ENCODE measurements at regions not wholly inside any gene's neighbourhood (a gene's known extent, or its start where the extent isn't known, plus 50 kb on each side); places are given as distances from the start of the nearest gene placed in this dataset.
"Not testable (repeated sequence)": the region's sequence is repeated elsewhere in the genome, so short reads cannot be mapped to it uniquely, and the experiment has no call there.

GRCh38 chr5:84885485-84886258 is 501.0 kb upstream of the EDIL3 start:
- no peak for DNase-seq

GRCh38 chr5:84881737-84882136 is 497.1 kb upstream of the EDIL3 start:
- DNase-seq = no peak

GRCh38 chr5:84874196-84874595 is 489.5 kb upstream of the EDIL3 start:
- DNase-seq = no peak

GRCh38 chr5:84872768-84873167 is 488.1 kb upstream of the EDIL3 start:
- no peak for DNase-seq

GRCh38 chr5:84870369-84870768 is 485.7 kb upstream of the EDIL3 start:
- DNase-seq = no peak

- no peak for DNase-seq
Measured at GRCh38 chr5:84869675-84870074, 485.0 kb upstream of the EDIL3 start.

GRCh38 chr5:84863936-84864335 is 479.3 kb upstream of the EDIL3 start:
- DNase-seq = not testable (repeated sequence)

- DNase-seq = no peak
Measured at GRCh38 chr5:84863020-84863419, 478.3 kb upstream of the EDIL3 start.

GRCh38 chr5:84862132-84862531 is 477.5 kb upstream of the EDIL3 start:
- no peak for DNase-seq

- no peak for DNase-seq
Measured at GRCh38 chr5:84861306-84861705, 476.6 kb upstream of the EDIL3 start.

GRCh38 chr5:84859056-84859455 is 474.4 kb upstream of the EDIL3 start:
- DNase-seq = no peak

GRCh38 chr5:84831701-84832100 is 447.0 kb upstream of the EDIL3 start:
- DNase-seq = no peak

- no peak for DNase-seq
Measured at GRCh38 chr5:84830265-84830664, 445.6 kb upstream of the EDIL3 start.

GRCh38 chr5:84825606-84826005 is 440.9 kb upstream of the EDIL3 start:
- DNase-seq = no peak

- no peak for DNase-seq
Measured at GRCh38 chr5:84821924-84822323, 437.2 kb upstream of the EDIL3 start.

GRCh38 chr5:84817953-84818352 is 433.3 kb upstream of the EDIL3 start:
- DNase-seq = no peak

- DNase-seq = no peak
Measured at GRCh38 chr5:84816746-84817547, 432.3 kb upstream of the EDIL3 start.

GRCh38 chr5:84816160-84816559 is 431.5 kb upstream of the EDIL3 start:
- DNase-seq = no peak

GRCh38 chr5:84805473-84805872 is 420.8 kb upstream of the EDIL3 start:
- no peak for DNase-seq

- no peak for DNase-seq
Measured at GRCh38 chr5:84796399-84796798, 411.7 kb upstream of the EDIL3 start.

GRCh38 chr5:84794486-84795035 is 409.9 kb upstream of the EDIL3 start:
- no peak for DNase-seq

GRCh38 chr5:84791730-84792129 is 407.1 kb upstream of the EDIL3 start:
- DNase-seq = no peak

GRCh38 chr5:84791138-84791537 is 406.5 kb upstream of the EDIL3 start:
- DNase-seq = no peak

GRCh38 chr5:84790406-84790805 is 405.7 kb upstream of the EDIL3 start:
- DNase-seq = no peak

All from GF-D8 (cell line).